Activated naive CD4-positive, alpha-beta T cell treated with Interleukin-2 at 50 U/mL for 16 hours (primary cell): ENCODE measurements at regions not wholly inside any gene's neighbourhood (a gene's known extent, or its start where the extent isn't known, plus 50 kb on each side); places are given as distances from the start of the nearest gene placed in this dataset.
"Not testable (repeated sequence)": the region's sequence is repeated elsewhere in the genome, so short reads cannot be mapped to it uniquely, and the experiment has no call there.

Source experiments
- DNase-seq: peaks from one replicate; pipeline ENCODE4 v3.0.0-alpha.2; 2020

DNA sequence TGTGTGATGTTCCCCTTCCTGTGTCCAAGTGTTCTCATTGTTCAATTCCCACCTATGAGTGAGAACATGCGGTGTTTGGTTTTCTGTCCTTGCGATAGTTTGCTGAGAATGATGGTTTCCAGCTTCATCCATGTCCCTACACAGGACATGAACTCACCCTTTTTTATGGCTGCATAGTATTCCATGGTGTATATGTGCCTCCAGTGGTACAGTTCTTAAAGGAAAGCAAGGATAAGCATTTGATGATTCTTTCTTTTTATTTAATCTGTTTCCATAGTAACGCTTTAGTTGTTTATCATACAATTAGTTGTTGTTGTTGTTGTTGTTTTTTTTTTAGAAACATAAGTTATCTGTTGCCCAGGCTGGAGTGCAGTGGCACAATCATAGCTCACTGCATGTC, 133.1 kb downstream of the TSEN15 start:
- DNase-seq: not testable (repeated sequence)

DNA sequence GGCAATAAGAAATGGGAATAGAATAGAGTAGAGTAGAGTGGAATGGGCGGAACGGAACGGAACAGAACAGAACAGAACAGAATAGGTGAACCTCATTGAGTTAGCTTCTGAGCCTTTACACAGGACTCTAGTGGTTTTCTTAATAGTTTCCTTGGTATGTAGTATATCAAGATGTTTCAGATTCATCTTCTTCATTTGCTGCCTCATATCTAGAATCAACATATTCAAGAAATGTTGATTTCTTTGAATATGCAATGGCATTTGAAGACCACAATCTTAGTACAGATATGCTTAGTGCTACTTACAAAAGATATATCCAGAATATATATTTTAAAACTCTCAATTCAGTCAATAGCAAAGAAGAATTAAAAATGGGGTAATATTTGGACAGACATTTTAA, 133.8 kb downstream of the TSEN15 start:
- no peak for DNase-seq

DNA sequence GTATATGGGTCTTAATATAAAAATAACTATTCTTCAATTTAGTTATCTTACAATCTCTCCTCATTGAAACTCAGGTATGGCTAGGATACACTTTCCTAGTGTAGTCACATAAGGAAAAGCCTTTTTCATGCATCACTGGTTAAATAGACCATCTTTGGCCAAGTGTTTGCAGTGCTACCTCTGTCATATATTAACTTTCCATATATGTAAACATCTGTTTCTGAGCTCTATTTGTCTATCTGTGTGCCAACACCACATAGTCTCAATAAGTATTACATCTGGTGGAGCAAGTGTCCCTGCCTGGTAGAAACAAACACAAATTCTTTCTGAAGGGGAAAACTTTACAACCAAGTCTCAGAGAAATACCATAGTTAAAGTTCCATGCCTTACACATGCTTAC, 134.6 kb downstream of the TSEN15 start:
- DNase-seq: no peak

DNA sequence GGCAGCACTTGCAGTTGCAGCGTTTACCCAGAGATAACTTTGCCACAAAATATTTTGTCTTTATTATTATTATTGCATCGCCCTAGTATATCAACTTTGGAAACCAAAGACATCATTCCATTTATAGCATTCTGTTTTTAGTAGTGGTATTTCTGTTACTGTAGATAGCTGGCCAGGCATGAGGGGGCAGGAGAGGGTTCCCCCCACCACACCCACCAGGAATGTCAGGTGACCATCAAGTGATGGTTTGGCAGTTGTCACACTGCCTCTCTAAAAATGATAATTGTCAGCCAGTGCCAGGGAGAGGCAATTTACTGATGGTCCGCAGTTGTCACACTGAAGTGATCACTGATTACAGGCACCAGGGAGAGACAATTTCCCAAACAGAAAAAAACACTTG, 135.6 kb downstream of the TSEN15 start:
- DNase-seq: no peak

DNA sequence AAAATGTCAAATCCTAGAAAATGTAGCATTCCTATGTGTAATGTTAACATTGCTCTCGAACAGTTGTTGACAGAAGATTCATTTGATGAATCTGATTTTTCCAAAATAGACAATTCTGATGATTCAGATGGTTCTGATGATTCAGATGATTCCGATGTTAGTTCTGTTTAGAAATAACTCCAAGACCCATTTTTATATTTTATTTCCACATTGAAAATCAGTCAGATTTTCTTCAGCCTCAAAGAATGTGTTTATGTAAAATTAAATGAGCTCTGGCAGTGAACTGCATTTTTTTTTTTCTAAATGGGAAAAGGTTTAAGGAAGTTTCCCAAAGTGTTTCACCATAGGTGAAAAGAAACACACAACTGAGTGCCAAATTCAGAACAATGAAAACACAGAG, 136.5 kb downstream of the TSEN15 start:
- DNase-seq: no peak

DNA sequence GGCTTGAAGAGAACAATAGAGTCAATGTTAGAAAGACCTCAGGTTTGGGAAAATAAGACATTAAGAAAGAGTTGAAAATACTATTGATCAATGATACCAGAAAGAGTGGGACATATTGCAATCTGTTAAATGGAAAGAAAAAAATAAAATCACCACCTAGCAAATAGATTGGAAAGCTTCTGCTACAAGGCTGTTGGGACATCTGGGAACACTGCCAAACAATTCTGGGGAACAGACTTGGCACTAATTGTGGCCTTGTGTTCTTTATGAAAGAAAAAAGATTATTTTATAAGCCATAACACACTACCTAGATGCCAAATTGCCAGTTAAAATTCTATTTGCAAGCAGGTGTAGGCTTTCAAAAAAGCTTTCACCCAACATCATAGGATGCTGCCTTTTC, 137.8 kb downstream of the TSEN15 start:
- DNase-seq: no peak

DNA sequence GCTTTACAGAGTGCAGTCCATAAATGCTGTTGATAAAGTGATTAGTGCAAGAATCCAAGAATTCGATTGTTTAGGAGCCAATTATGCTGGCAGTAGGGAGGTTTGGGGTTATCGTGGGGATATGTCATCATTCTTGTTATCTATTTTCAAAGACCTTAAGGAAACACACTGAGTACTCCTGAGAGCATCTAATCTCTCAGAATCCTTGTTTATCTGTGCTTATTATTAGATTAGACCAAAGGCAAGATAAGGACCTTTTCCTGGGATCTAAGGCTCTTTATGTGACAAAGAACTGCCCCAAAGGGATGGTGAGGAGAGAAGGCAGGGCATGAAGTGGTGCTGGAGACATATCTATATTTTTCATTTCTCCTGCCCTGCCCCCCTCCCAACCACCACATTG, 139.1 kb downstream of the TSEN15 start:
- DNase-seq: no peak

DNA sequence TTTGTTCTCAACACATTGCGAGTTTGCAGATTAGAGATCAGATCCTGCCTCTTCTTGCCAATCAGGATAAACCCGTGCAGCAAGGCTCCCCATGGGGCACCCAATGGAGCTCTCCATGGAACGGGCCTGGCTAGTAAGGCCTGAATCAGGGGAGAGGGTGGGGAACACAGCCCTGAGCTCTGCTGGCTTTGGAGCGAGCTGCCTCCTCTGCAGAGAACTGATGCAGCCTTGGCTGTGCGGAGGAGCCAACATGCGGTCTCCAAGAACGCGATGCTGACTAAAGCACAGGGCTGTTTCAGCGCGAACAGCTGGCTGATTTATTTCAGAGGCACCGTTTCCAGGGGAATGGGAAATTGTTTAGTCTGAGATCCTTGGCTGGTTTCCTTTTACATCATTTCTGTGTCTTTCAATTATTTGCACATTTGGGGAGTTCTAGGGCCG, 139.7 kb downstream of the TSEN15 start:
- DNase-seq: no peak

DNA sequence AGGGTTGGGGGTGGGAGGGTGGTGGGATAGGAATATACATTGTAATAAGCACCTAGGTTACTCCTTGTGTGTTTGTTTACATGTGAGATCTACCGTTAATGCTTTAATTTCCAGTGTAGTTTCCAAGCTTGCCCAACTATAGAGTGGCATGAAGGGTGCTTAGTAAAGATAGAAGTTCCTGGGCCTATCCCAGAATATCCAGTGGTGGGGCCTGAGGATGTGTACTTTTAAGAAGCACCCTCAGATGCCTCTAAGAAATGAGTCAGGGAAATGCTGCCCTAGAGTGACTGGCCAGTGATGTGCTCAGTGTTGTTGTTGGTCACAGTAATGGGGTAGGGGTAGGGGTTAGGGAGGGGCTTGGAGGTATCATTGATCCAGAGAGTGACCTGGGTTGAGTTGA, 141.3 kb downstream of the TSEN15 start:
- DNase-seq: no peak

DNA sequence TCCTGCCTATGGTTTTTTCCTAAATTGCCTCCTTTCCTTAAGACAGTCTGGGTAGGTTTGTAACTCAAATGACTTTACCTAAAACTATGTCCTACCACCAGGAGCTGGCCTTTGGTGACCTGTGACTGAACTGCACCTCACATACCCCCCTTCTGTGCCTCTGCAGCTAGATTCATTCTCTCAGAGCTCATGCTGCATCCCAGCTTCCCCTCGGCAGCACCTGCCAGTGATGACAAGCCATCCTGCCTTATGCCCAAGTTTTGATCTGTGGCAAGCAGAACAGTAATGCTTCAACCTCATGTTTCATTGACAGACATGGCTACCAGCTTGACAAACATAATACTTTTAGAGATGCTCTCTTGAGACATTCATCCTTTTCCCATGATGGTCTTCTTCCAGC, 141.9 kb downstream of the TSEN15 start:
- no peak for DNase-seq

DNA sequence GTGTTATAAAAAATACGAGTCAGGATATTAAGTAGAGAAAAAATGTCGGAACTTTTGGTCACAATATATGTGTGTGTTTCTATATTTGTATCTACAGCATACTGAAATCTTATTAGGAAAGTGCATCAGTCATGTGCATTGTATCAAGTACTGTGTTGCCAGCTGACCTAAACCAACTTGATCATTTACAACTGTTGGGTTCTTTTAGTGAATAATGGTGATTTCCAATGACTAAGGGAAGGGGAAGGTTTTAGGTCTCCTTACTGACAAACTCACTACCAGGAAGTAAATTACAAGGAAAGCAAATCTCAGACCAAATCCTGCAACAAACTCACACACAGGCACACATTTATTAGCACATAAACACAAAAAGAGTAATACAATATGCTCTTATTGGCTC, 142.7 kb downstream of the TSEN15 start:
- no peak for DNase-seq

DNA sequence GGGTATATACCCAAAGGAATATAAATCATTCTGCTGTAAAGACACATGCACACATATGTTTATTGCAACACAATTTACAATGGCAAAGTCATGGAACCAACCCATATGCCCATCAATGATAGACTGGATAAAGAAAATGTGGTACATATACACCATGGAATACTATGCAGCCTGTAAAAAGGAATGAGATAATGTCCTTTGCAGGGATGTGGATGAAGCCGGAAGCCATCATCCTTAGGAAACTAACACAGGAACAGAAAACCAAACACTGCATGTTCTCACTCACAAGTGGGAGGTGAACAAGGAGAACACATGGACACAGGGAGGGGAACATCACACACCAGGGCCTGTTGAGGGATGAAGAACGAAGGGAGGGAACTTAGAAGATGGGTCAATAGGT, 144.2 kb downstream of the TSEN15 start:
- not testable (repeated sequence) for DNase-seq

DNA sequence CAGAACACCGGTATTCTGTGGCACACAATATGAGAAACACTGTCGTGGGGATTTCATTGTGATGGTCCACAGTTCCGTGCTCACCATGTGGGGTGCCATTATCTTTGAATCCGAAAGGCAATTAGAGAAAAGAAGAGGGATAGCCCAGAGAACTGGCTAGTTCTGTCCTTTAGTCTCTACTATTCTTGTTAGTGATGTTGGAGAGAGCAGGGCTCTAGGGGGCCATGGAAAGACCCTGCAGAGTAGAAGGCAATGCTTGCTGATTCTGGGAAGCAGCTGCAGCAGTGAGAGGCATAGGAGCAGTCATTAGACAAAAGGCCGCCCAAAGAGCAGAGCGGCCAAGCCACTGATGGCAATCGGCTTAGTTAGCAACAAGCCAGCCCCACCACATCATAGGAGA, 146.3 kb downstream of the TSEN15 start:
- no peak for DNase-seq

DNA sequence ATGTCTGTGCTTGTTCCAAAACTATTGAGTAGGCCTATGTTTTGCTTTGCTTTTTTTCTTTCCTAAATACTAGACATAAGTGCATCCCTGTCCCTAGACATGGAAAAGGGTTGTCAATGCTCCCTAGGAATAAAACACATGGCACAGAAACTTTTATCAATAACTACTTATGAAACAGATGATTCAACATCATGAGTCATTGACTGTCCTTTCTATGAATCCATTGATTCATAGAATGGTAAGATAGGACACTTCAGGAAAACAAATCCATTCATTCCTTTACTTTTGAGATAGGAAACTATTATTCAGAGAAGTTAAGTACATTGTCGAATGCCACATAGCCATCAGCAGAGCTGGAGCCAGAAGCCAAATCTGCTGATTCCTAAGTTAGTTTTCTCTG, 147.5 kb downstream of the TSEN15 start:
- no peak for DNase-seq

DNA sequence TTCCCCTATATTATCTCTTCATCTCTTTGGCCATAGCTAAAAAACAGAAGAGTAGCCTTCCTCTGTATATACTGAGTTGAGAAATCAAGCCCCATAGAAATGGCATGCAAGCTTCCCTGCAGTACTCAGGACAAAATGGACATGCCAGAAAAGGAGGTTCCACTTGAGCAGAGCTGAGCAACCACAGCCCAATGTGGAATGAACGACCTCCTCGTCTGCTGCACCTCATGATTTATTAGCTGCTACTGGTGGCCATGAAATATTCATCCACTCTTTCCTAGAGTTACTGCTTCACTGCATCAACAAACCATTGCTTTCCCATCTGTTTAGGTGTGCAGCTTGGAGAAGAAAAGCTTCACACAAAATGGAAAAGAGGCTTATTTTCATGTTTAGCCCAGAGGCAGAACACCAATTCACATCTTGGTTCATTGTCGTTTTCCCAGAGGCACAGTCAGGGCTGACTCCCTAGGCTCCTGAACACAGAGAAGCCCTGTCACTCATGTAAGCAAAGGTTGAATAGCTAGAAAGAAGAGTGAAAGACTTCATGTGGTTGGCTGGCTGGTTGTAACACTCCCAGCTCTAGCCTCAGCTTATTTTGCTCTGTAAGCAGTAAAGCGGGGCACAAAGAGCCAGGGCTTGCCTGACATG, 148.0 kb downstream of the TSEN15 start:
- no peak for DNase-seq

DNA sequence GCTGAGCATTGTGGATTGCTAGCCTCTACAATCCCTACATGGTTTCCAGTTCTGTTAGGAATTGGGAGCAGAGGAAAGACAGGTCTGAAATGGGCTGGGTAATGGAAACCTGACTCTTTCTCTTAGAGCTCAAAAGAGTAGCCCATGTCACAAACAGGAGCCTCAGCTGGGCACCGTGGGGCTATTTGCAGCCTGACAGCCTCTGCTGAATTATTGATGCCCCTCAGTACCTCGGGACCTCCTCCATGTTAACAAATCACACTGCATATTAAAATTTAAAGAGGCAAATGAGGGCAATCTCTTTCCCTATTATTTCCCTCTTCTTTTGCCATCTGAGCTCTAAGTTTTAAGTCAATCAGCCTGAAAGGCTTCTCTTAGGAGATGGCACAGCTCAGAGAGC, 157.1 kb downstream of the TSEN15 start:
- no peak for DNase-seq

DNA sequence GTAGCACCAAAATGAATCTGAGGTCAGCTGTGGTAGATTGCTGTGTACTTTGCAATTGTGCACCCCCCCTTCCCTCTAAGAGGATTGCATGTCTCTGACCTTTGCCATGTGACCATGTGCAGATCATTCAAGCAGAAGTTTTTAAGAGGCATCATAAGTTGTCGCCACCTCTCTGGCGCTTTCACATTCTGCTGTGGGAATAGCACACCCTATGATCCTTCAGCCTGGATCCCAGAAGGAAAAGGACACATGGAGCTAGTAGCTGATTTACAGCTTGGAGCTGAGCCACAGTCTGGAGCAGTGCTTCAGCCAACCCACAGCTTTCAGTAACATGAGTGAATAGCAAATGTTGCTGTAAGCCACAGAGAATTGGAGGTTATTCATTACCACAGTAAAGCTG, 158.5 kb downstream of the TSEN15 start:
- no peak for DNase-seq

DNA sequence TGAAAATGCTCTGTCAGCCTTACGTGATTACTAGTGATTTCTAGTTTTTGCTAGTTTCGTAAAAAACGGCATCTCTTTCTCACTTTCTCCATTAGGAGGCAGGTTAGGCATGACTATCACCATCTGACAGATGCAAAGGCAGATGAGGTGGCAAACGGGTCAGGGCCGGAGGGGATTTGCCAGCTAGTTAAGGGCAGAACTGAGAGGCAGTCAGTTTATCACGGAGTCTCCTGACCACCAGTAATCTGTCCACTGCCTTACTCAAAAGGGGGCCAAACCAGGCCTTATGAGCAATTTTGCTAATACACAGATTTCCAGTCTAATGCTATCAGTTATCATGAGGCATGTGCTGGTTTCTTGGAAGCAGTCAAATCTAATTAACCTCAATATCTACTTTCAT, 159.3 kb downstream of the TSEN15 start:
- no peak for DNase-seq

DNA sequence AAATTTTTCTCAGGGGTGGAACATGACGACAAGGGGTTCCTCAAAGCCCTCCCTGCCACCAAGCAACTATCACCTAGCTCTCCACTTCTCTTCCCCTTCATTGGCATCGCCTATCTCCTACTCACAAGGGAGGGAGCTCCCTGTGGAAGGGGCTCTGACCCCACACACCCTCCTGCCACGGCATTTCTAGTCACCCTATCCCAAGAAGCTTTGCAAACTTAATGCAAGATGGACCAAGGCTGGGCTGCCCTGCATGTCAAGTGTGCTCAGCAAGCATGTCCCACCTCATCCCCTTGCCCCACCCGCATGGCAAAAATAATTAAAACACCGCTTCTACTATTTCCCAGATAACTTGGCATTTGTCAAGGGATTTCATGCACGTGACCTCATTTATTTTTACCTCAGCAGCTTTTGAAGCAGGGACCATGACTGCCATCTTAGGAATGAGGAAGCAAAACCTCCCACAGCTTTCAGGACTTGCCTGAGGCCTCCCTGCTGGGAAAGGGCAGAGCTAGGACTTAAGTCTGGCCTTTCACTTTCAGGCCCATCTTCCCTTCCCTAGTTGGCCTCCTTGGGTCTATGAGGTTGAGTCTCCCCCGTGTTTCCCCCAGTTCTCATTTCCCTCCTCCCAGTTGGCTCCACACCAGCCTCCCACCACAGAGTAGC, 161.3 kb downstream of the TSEN15 start:
- no peak for DNase-seq

DNA sequence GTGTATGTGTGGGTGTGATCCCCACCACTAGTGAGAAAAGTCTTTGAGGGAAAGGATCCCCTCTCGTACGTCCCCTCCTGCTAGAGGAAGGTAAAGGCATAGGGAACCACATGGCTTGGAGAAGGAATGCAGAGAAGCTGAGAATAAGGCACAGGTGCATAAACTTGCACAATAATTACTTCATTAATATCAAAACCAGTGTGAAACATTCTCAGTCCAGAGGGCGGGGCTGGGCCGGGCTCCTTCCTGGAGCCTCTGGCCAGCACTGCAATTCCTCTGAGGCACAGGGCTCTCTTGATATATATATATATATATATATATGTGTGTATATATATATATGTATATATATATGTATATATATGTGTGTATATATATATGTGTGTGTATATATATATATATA, 162.6 kb downstream of the TSEN15 start:
- no peak for DNase-seq

DNA sequence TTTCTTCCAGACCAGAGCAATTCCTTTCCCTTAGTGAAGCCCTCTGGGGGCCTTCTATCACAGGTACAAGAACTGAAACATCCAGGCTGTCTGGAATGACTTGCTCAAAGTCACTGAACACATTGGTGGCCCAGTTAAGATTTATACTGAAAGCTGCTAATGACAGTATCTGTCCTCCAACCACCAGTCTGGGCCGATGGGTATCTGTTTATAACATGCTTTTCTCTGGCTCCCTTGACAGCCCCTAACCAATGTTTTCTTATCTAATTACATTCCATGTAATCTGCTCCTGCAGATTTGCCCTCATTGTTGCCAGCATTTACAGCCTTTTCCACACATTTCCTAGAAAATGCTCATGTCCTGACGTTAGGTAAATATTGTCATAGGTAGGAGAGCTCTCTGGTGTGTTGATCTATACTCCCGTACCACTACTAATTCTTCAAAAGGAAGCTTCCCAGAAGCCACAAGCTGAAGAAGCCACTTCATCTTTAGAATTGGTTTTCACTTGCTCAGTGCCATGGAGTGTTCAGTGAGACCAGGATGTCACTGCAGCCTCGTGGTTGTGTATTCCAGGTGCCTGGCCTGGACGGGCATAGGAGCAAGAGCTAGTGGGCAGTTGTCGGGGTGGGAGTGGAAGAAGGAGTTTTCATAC, 163.9 kb downstream of the TSEN15 start:
- no peak for DNase-seq

DNA sequence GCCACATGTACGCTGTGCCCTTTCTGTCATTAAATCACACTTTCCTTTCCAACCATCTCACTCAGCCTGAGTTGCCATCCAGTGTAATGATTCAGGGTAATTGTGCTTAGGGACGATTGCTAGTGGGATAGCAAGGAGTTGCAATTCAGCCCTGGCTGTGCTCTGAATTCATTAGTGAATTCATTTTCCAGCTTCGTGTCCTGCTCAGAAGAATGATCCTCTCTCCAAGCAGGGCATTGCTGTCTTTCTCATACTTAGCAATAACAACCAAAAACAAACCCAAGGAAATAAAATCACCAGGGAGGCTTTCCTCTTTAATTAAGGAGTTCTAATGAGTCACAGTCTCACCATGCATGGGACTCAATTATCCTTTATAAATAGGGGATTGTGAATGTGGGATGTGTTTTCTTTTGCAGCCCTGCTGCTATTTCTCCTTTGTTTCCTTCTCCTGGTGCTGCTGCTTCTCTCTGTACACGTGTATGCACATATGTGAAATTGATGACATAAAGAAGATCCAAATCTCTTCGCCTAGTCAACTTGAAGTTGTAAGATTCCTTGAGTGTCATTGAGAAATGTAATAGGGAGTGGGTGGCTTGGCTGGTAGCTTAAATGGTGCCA, 167.0 kb downstream of the TSEN15 start:
- no peak for DNase-seq

DNA sequence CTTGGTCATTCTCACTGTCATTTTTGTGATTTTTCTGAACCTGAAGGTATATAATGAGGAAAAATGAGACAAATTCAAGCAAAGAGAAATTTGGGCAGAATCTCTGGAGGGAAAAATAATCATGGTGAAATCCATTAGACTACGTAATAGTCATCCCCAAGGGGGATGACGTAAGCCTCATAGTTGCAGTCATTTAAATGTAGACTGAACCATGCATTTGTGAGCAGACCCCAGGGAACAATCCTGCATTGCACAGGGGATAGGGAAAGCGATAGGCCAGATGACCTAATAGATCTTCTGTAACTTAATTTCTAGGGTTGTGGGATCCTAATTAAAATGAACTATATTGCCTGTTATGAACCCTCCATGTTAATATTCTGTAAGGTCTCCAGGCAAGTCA, 167.4 kb upstream of the C1orf21 start:
- DNase-seq: no peak

DNA sequence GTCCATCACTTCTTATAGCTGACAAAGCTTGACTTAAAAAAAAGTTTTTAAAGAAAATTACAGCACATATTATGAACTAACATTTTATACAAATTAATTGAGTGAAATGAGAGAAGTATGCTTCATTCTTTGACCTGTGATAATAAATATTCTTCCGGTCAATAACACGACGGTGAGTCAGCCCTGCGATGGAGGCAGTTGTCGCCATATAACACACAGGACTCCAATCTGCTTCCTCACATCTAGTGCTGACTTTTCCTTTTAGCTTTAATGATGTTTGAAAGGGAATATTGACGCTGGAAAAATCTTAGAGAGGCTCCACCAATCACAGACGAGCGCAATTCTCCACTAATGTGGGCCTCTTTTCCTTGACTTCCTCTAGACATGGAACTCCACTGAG, 166.9 kb upstream of the C1orf21 start:
- DNase-seq: no peak
